PC-9 (cell line): ENCODE measurements at regions not wholly inside any gene's neighbourhood (a gene's known extent, or its start where the extent isn't known, plus 50 kb on each side); places are given as distances from the start of the nearest gene placed in this dataset.

ENCODE experiments used
- BruUV-seq: library from RNA; stranded (reverse); fragments of 400-500 nt; replicated peaks from 2 replicates; lab custom pipeline; 2021; lab: Mats Ljungman, UMichigan
- CTCF ChIA-PET: fragments of 300-600 bp; sonication (Branson Sonifier 250); formaldehyde crosslinking; loops from one replicate; lab custom pipeline; 2022; ENCODE audit warnings: antibody characterized with exemption; lab: Charles Lee
- POLR2A ChIA-PET: fragments of 300-600 bp; sonication (Branson Sonifier 250); formaldehyde crosslinking; loops from one replicate; lab custom pipeline; 2022; ENCODE audit warnings: antibody characterized with exemption; ENCODE audit not compliant: unreplicated experiment; lab: Charles Lee
- DNase-seq, 2 experiments: peaks; one replicate each; pipeline versions ENCODE4 v3.0.0 to v3.0.0-alpha.2; 2015 to 2022; ENCODE audit warnings: mixed read lengths in 1 of 2
- H2AFZ ChIP-seq: fragments of 200-600 bp; sonication (generic); 2 replicates; pipeline ENCODE4 v1.8.1; 2017; ENCODE audit warnings: antibody characterized with exemption
- H3F3A ChIP-seq: fragments of 200-600 bp; sonication (generic); 2 replicates; pipeline ENCODE4 v1.8.1; 2017; ENCODE audit warnings: antibody characterized with exemption, mild to moderate bottlenecking, low read depth; ENCODE audit not compliant: insufficient read depth
- H3K27ac ChIP-seq: fragments of 200-600 bp; sonication (generic); 2 replicates; pipeline ENCODE4 v1.6.1; 2016; ENCODE audit warnings: mixed run types
- H3K27me3 ChIP-seq: fragments of 200-600 bp; sonication (generic); 2 replicates; pipeline ENCODE4 v1.6.1; 2016; ENCODE audit warnings: low read depth, mixed run types; ENCODE audit not compliant: insufficient read depth
- H3K36me3 ChIP-seq: fragments of 200-600 bp; sonication (generic); 2 replicates; pipeline ENCODE4 v1.6.1; 2016; ENCODE audit warnings: low read depth, mixed run types
- H3K4me1 ChIP-seq: fragments of 200-600 bp; sonication (generic); replicated peaks from 2 replicates; pipeline ENCODE4 v1.6.1; 2016; ENCODE audit warnings: mixed run types; ENCODE audit not compliant: insufficient read depth
- H3K4me2 ChIP-seq: fragments of 200-600 bp; sonication (generic); 2 replicates; pipeline ENCODE4 v1.6.1; 2017; ENCODE audit warnings: mixed run types
- H3K4me3 ChIP-seq: fragments of 200-600 bp; sonication (generic); 2 replicates; pipeline ENCODE4 v1.6.1; 2016; ENCODE audit warnings: mixed run types
- H3K79me2 ChIP-seq: fragments of 200-600 bp; sonication (generic); 2 replicates; pipeline ENCODE4 v1.6.1; 2017; ENCODE audit warnings: low read depth, mixed run types
- H3K9me2 ChIP-seq: fragments of 200-600 bp; sonication (generic); 2 replicates; pipeline ENCODE4 v1.8.1; 2017; ENCODE audit warnings: mild to moderate bottlenecking; ENCODE audit not compliant: insufficient read depth
- H3K9me3 ChIP-seq: fragments of 200-600 bp; sonication (generic); 2 replicates; pipeline ENCODE4 v1.8.1; 2016; ENCODE audit warnings: low read depth; ENCODE audit not compliant: insufficient read depth
- H4K20me1 ChIP-seq: fragments of 200-600 bp; sonication (generic); 2 replicates; pipeline ENCODE4 v1.8.1; 2017; ENCODE audit not compliant: insufficient read depth
- CTCF ChIP-seq: fragments of 200-600 bp; sonication (generic); conservative IDR thresholded peaks from 2 replicates; pipeline ENCODE4 v1.6.1; 2017; ENCODE audit warnings: mixed run types, antibody characterized with exemption, mild to moderate bottlenecking, moderate library complexity
- EZH2 ChIP-seq: fragments of 200-600 bp; sonication (generic); IDR thresholded peaks from 2 replicates; pipeline ENCODE4 v1.8.0; 2017; ENCODE audit warnings: antibody characterized with exemption, low read depth
- intact Hi-C: fragments of 100-400 bp; cut with micrococcal nuclease; formaldehyde crosslinking; loops from one replicate; pipeline ENCODE4 v1.10.0; 2022; ENCODE audit not compliant: unreplicated experiment

- no peaks in the 10 kb centered on the region for H4K20me1 ChIP-seq
- no peak overlapping the region for H3K4me3 ChIP-seq
- DNase-seq, result no peak
- H3K4me2 ChIP-seq, result no peak overlapping the region
- TF ChIP-seq EZH2, result no peak
- TF ChIP-seq CTCF, result no peak
- H2AFZ ChIP-seq, result no peak overlapping the region
- POLR2A ChIA-PET, result no interaction called here
- intact Hi-C loops, result no loop called here
- H3K27me3 ChIP-seq, result no peaks in the 10 kb centered on the region
- H3K4me1 ChIP-seq, result no peaks in the 10 kb centered on the region
- no peaks in the 10 kb centered on the region for H3F3A ChIP-seq
- CTCF ChIA-PET, result no interaction called here
- no peaks in the 10 kb centered on the region for H3K9me3 ChIP-seq
- no peaks in the 10 kb centered on the region for H3K9me2 ChIP-seq
- no peak overlapping the region for H3K27ac ChIP-seq
- no peaks in the 10 kb centered on the region for H3K36me3 ChIP-seq
- H3K79me2 ChIP-seq, result no peaks in the 10 kb centered on the region
- no TSS peak for BruUV-seq
These were observed 1470.8 kb upstream of the ADGRL3 start for GRCh38 chr4:59729321-59729720.

GRCh38 chr4:59748433-59748832 lies 1451.7 kb upstream of the ADGRL3 start:
- H3K4me3 ChIP-seq, result no peak overlapping the region
- BruUV-seq, result no TSS peak
- ChIA-PET CTCF (no interaction called here), POLR2A (no interaction called here)
- no peak overlapping the region for H3K27ac ChIP-seq
- no peaks in the 10 kb centered on the region for H3K36me3 ChIP-seq
- H2AFZ ChIP-seq, result no peak overlapping the region
- no peaks in the 10 kb centered on the region for H3F3A ChIP-seq
- H3K4me1 ChIP-seq, result no peaks in the 10 kb centered on the region
- no peaks in the 10 kb centered on the region for H3K9me2 ChIP-seq
- intact Hi-C loops, result no loop called here
- H3K9me3 ChIP-seq, result no peaks in the 10 kb centered on the region
- no peak overlapping the region for H3K4me2 ChIP-seq
- no peak for TF ChIP-seq CTCF
- TF ChIP-seq EZH2, result no peak
- H3K27me3 ChIP-seq, result no peaks in the 10 kb centered on the region
- H4K20me1 ChIP-seq, result no peaks in the 10 kb centered on the region
- H3K79me2 ChIP-seq, result no peaks in the 10 kb centered on the region
- no peak for DNase-seq

DNA sequence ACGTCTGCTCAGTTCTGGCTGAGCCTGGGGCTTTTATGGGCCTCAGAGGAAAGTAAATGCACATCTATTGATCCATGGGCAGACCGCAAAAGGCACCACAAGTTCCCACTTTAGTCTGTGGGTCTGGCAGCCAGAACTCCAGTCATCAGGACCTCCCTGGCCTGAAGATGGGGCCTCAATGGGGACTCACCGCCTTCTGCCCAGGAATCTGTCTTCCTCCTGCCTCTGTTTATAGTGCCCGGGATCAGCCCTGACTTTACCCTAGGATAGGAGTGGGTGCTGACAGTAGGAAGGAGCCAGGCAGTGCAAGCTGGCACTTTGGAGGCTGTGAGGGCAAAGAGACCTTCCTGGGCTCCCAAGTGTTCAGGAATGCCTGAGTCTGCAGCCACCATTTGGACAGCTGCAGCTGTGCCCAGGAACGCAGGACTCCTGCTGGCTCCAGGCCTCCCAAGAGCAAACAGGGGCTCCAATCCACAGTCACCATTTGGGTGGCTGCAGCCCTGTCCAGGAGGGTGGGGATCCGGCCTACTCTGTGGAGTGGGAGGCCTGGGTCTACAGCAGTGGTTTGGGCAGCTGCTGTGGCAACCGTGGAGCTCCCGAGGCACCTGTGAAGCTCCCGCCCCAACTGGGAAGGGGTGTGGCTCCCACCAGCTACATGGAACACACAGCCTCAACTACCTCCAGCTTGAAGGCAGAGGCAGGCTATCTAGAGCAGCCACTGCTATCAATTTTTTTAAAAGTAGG lies 1440.9 kb upstream of the ADGRL3 start:
- intact Hi-C loops, result no loop called here
- Histone ChIP-seq H3K4me2 (no peak overlapping the region), H3K9me2 (no peaks in the 10 kb centered on the region), H3K27me3 (no peaks in the 10 kb centered on the region), H3K4me3 (no peak overlapping the region), H3K36me3 (no peaks in the 10 kb centered on the region), H3K9me3 (no peaks in the 10 kb centered on the region), H3K27ac (no peak overlapping the region), H4K20me1 (no peaks in the 10 kb centered on the region), H3K79me2 (no peaks in the 10 kb centered on the region), H3F3A (no peaks in the 10 kb centered on the region), H3K4me1 (no peaks in the 10 kb centered on the region), H2AFZ (no peak overlapping the region)
- DNase-seq, result no peak
- TF ChIP-seq CTCF, result no peak
- TF ChIP-seq EZH2, result no peak
- POLR2A ChIA-PET, result no interaction called here
- CTCF ChIA-PET, result no interaction called here
- no TSS peak for BruUV-seq
